CD4-positive, alpha-beta T cell treated with Interleukin-17A for 1 hour (primary cell): ENCODE measurements at regions not wholly inside any gene's neighbourhood (a gene's known extent, or its start where the extent isn't known, plus 50 kb on each side); places are given as distances from the start of the nearest gene placed in this dataset.
"Not testable (repeated sequence)": the region's sequence is repeated elsewhere in the genome, so short reads cannot be mapped to it uniquely, and the experiment has no call there.

Experiments used
- DNase-seq: peaks from one replicate; pipeline ENCODE4 v3.0.0-alpha.2; 2020

DNA sequence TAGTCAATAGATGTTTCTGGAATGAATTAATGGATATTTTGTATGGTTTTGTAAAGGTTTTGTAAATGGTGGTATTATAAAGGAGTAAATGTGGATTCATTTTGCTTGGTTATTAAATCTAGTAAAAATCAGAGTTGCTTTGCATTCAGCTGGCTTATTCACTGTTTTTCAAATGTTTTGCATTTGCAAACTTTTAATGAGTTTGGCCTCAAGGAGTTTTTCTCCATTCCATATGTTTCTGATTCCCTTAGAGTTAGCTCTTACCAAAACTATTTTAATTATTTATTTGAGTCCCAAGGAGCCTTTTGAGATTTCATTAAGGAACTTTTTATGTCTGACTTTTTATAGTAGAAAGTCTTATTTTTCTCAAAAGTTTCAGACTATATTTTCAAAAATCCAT is 992.2 kb downstream of the DIPK2A start:
- no peak for DNase-seq

DNA sequence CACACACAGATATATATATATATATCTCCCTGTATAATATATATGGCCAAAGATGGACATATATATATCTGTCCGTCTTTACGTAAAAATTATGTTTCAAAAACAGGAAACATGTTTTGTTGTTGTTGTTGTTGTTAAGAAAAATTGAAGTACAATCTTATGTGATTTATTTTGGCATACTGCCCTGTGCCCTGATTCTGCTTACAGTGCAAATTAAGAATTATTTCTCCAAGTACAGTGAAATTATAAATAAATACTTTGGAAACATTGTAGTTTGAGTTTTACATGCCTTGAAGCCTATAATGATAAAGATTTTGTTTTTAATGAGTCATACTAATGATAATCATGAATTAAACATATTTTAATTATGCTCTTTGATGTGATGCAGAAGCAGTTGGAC is 994.9 kb downstream of the DIPK2A start:
- DNase-seq: no peak

DNA sequence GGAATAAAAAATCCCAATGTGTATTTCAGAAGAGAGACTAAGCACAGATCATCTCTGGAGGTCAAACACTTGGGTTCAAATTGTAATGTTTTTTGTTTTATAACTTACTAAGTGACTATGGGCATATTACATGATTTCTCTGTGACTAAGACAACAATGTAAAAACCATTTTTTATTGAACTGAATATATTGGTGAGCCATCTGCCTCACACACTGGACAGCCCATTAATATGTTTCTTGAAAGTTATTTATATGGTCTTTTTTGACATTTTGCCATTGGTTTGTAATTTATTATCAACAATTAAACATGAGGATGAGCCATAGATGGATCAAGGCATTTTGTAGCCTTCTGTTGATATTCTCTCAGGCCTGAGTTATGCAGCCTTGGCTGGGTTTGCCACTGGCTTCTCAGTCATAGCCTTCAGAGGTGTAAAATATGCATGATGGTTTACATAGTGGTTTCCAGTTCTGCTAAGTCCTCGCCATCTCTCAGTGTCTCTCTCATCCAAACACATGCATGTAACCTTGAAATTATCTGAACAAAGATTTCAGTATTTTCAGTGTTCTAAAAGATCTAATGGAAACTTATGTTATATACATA is 997.2 kb downstream of the DIPK2A start:
- no peak for DNase-seq

DNA sequence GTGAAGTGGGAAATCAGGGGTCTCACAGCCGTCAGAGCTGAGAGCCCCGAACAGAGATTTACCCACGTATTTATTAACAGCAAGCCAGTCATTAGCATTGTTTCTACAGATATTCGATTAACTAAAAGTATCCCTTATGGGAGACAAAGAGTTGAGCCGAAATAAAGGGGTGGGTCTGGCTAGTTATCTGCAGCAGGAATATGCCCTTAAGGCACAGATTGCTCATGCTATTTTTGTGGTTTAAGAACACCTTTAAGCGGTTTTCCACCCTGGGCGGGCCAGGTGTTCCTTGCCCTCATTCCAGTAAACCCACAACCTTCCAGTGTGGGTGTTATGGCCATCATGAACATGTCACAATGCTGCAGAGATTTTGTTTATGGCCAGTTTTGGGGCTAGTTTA is 1012.9 kb downstream of the DIPK2A start:
- DNase-seq: not testable (repeated sequence)

DNA sequence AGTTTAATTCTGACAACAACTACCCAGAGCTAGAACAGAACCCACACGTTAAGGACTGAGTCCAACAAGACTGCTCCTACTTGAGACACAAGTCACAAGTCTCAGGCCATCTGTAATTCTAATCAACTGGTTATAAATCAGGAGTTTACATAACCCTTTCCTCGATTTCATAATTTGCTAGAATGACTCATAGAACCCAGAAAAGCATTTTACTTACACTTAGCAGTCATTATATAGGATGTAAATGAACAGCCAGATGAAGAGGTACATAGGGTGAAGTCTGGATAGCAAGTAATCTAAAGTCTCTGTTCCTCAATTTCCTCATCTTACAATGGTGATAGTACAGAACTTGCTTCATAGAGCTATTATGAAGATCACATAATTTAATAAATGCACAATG is 1018.2 kb downstream of the DIPK2A start:
- DNase-seq: no peak

DNA sequence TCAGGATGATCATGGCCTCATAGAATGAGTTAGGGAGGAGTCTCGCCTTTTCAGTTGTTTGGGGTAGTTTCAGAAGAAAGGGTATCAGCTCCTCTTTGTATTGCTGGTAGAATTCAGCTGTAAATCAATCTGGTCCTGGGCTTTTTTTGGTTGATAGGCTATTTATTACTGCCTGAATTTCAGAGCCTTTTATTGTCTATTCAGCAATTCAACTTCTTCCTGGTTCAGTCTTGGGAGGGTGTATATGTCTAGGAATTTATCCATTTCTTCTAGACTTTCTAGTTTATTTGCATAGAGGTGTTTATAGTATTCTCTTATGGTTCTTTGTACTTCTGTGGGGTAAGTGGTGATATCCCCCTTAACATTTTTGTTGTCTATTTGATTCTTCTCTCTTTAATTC is 1024.2 kb downstream of the DIPK2A start:
- DNase-seq: no peak

DNA sequence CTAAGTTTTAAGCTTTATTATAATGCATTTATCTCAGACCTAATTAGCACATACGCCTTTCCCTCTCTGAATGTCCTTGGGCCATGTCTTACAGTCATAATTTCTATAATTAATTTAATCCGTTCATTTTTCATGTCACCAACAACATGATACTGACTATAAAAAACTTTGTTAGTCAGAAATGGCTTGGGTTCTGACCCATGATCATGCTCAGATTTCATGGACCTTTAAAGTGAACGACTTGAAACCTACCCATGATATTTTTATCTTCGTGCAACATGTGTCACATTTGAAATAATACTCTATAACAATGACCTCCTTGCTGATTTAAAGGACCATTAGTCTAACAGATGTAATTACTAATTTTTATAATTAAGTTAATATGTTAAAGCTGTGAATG is 1033.8 kb downstream of the DIPK2A start:
- DNase-seq: no peak

DNA sequence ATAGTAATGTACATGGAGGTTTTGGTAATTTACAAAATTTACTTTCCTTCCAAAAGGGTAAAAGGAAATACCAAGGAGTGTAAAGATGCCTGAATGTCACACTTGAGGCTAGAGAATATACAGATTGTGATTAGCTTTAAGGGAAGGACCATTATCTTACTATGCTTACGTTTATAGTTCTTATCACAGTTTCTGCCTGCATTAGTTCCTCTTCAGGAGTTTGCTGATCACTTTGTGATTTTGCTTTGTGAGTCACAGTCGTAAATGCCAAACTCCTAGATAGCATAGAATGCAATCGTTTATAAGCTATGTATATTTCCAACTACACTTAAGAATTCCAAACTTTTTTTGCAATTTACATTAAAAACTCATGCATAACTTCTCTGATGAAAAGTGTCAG is 1034.6 kb downstream of the DIPK2A start:
- DNase-seq: no peak

DNA sequence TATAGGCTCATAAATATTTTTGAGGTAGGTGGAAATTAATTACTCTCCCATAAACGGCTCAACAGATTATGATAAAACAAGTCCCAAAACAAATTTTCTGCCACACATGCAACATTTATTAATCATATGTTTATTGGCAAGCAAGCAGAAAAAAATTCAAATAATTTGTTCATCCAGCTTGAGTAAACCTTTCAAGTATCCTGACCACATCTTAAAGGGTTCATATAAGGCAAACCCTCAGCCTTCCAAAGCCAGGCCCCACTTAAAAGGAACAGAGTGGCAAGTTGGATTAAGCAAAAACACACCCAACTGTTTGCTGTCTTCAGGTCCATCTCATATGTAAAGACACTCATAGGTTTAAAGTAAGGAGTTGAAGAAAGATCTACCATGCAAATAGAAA is 1042.3 kb downstream of the DIPK2A start:
- DNase-seq: no peak

DNA sequence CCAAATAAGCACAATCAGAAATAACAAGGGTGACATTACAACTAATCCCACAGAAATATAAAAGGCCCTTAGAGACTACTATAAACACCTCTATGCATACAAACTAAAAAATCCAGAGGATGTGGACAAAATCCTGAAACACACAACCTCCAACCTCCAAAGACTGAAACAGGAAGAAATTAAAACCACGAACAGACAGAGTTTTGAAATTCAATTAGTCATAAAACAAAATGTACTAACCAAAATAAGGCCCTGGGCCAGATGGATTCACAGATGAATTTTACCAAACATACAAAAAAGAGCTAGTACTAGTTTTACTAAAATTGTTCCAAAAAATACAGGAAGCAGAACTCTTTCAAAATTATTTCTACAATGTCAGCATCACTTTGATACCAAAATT is 1043.6 kb downstream of the DIPK2A start:
- no peak for DNase-seq

DNA sequence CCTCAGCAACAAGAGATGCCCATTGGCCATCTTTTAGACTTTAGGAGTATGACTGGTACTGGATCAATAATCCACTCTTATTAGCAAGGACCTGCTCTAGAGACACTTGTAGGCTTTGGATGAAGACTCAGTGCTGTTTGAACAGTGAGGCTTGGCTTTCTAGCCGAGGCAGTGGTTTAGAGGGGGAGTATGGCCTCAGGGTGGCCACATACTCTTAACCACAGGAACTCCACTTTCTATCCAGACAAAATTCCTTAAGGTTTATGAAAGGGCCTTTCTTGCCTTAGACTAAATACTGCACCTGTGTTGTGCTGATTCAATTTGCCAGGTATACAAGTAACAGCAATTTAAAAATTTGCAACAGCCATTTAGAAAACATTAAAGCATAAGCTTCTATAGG is 1046.3 kb downstream of the DIPK2A start:
- no peak for DNase-seq

DNA sequence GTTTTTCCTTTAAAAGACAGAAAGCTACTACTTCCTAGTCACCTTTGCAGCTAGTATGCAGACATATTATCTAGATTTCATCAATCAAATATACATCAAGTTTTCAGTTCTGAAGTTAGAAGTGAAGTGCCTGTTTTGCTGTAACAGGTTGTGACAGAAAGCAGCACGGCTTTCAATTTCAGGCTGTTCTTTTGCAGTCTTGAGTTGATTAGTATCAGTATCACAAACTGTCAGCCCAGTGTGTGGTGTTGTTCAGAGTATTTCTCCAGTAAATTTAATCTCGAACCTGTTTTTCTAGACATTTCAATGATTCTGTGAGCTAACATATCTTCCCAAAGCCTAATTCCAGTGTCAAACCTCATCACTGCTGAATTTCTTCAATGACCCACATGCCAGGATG is 1050.8 kb downstream of the DIPK2A start:
- no peak for DNase-seq

DNA sequence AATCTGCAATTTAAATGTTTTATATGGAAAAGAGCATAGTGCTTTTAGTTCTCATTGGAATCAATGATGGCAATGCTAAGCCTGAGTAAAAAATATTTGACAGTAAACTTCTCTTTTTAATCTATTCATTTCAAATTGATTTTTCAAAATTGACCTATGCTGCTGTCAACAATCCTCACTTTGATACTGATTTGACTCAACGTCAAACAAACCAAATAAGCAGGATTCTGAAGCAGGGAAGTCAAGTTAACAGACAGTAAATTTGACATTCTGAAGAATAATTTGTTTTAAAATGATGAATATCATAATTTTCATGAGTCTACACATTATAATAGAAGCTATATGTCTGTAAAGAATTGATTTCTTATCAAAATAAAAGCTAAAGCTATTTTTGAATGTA is 1053.1 kb downstream of the DIPK2A start:
- DNase-seq: no peak

DNA sequence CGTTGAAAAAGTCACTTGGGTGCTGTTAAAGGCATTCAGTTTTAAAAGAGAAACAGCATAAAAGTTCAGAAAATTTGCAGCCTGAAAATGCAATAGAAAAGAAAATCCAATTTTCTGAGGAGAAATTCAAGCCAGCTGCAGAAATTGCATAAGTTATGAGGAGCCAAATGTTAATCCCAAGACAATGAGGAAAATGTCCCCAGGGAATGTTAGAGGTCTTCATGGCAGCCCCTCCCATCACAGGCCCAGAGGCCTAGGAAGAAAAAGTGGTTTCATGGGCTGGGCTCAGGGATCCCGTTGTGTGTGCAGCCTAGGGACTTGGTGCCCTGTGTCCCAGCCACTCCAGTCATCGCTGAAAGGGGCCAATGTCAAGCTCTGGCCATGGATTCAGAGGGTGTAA is 1055.6 kb downstream of the DIPK2A start:
- DNase-seq: not testable (repeated sequence)

DNA sequence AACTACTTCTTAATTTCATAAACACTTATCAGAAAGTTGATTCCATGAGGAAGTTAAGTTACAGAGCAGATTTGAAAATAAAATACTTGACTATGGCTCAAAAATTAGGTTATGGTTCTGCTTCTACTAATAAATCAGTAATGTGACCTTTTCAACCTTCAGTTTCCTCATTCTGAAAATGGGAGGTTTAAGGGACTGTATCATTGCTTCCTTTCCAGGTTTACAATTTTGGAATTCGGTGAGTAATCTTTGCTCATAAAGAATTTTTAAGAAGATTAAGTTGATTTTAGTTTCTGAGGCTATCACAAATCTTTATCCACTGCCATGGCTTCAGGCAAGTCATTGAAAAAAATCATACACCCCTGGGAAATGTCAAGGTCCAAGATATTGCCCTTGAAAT is 1061.2 kb downstream of the DIPK2A start:
- DNase-seq: no peak

DNA sequence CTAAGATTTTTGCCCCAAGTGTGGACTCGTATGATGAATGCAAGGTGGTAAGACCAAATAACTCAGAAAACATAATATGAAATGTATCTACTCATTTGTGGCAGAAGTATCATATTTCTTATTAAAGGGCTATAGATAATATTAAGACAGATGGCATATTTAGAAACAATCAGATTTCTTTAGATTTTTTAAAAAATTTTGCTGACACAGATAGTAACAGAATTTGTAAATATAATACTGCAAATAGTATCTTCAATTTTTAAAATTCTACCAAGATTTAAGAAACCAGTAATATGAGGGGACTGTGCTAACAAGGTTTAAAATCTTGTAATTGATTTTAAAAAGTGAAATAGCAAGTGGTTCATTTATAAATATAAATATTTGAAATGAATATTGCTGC is 1064.1 kb downstream of the DIPK2A start:
- no peak for DNase-seq

DNA sequence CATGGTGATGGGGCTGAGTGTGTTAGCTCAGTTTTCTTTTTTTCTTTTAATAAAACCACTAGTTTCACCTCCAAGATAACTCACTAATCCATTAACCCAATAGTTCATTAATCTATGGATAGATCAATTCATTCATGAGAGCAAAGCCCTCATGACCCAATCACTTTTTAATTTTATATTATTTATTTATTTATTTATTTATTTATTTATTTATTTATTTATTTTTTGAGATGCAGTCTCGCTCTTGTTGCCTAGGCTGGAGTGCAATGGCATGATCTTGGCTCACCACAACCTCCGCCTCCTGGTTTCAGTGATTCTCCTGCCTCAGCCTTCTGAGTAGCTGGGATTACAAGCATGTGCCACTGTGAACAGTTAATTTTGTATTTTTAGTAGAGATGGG is 1082.4 kb downstream of the DIPK2A start:
- DNase-seq: not testable (repeated sequence)

DNA sequence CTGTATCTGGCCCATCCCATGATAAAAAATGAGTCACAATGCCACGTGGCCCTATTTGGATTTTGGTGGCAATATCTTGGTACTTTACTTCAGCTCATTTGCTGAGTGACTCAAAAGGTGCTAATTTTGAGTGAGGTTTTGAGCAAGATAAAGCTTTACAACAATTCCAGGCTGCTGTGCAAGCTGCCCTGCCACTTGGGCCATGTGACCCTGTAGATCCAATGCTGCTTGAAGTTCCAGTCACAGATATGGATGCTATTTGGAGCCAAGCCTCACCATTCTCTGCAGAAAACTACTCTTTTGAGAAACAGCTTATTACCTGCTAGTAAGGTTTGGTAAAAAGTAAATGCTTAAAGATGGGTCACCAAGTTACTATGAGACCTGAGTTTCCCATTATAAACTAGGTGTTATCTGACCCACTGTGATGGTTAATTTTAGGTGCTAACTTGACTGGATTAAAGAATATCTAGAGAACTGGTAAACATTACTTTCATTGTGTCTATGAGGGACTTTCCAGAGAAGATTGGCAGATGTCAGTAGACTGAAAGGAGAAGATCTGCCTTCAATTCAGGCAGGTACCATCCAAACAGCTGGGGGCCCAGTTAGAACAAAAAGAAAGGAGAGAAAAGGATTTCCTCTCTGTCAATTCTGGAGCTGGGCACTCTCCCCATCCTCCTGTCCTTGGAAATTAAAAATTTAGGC is 1083.9 kb downstream of the DIPK2A start:
- no peak for DNase-seq

DNA sequence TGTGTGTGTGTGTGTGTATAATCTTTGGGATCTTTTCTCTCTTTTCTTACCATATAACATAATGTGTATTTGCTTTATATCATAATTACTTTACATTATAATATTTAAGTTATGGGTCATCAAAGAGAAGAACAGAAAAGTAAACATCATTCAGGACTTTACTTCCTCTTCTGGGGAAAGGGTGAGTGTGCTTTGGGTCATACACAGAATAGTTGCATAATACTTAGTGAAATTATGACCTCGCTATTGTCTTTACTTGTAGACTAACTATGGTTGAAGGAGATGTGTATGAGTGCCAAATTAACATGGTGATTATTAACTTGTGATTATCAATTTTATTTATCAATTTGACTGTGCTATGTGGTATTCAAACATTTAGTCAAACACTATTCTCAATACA is 1086.9 kb downstream of the DIPK2A start:
- no peak for DNase-seq

DNA sequence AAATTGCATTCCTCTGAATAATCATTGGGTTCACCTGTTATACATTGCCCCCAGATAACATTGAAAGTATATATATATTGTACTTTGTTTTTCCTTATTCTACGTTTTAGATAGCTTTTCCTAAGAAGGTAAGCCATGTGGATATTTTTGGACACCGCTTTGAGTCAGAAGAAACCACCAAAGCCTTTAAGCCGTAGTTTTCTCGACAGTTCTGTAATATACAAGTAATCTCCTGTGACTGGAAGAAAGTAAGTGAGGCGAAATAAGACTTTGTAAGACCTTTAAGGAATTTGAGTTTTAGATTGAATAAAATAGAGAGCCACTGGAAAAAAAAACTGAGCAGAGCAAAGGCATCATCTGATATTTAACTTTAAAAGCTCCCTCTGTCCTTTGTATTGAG is 1092.0 kb downstream of the DIPK2A start:
- no peak for DNase-seq

DNA sequence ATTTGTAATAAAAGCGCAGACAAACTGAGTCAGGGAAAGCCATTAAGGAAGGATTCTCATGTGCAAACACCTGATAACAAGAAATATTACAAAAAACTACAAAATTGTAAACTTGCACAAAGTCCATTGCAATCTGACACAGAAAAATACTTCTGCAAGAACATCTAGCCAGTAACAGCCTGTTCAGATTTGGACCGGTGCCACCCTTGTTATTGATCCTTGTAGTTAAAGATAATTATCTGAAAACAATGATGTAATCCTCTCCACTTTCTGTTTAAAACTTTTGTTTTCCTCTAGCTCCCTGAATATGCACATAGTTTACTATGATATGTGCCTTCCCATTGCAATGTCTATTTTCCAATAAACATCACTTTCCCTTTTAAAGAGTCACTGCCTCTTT is 1090.2 kb downstream of the PLOD2 start:
- DNase-seq: no peak

DNA sequence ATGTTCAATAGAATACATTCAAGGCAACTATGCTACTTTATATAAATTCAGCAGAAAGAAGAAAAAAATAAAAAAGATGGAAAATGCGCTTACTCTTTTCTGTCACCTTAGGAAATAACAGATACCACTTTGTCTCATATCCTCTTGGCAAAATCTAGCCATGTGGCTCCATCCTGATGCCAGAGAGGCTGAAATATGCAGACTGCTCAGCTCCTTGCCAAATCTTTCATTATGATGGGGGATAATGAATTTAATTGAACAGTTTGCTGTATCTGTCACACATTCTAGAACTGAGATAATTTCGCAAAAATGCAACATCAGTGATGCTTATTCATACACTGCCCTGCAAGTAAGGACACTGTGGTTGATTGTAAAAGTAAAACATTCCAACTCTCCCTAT is 1081.5 kb downstream of the PLOD2 start:
- DNase-seq: no peak

DNA sequence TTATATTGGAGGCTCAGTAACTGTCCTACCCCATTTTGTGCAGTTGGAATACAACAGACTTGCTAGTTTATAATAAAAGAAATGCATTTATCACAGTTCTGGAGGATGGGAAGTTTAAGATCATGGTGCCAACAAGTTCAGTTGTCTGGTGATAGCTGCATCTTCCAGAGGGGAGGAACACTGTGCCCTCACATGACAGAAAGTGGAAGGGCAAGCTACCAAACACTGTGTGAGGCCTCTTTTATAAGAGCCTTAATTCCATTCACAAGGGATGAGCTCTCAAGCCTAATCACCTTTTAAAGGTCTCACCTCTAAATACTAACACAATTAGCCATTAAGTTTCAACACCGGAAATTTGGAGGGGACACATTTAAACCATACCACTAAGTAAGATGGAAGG is 1073.9 kb downstream of the PLOD2 start:
- no peak for DNase-seq

DNA sequence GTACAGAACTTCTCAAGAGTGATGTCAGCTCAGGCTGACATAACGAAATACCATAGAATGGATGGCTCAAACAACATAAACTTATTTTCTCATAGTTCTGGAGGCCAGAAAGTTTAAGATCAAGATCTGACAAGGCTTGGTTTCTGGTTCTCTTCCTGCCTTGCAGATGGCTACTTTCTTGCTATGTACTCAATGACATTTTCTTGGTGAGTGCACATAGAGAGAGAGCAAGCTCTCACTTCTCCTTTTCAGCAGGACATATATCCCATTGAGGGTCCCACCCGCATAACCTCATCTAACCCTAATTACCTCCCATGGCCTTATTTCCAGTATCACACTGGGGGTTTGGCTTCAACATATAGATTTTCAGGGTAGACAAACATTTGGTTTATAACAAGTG is 1072.1 kb downstream of the PLOD2 start:
- DNase-seq: no peak

DNA sequence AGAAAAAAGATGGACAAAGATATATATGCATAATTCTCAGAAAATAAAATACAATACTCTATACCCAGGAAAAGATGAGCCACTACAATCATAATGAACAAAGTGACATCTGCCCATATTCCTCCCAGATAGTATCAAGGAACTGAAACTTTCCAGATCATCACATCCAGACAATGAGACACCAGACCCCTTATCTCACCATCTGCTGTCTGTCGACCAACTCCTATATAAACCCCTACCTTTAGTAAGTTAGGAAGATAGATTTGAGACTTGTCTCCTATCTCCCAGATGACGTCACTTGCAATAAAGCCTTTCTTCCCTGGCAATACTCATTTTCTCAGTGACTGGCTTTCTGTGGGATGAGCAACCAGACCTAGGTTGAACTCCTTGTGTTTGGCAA is 1071.6 kb downstream of the PLOD2 start:
- no peak for DNase-seq
